ENCODE measurements at regions not wholly inside any gene's neighbourhood (a gene's known extent, or its start where the extent isn't known, plus 50 kb on each side); places are given as distances from the start of the nearest gene placed in this dataset.

DNA sequence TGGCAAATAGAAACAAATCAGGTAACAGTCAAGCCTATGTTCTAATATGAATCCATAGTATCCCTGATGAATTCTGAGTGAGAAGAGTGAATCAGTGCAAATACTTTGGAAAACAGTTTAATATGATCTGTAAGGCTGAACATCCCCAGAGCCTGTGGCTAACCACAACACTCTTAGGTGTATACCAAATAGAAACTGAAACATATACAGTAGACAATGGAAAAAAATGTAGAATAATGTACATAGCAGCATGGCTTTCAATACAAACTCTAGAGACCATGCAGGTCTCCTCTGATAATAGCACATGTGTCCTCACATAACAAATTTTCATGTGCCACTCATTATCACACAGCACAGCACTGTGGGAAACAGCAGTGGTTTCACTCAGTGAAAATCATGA lies 513.6 kb downstream of the CDY2B start:
- Histone ChIP-seq H3K27me3 (replicated peaks) (no peaks in the 10 kb centered on the region), H3K4me1 (replicated peaks) (no peaks in the 10 kb centered on the region), H3K9me3 (replicated peaks) (no peaks in the 10 kb centered on the region), H3K27ac (no peak overlapping the region), H3K36me3 (no peaks in the 10 kb centered on the region), H3K4me3 (no peak overlapping the region)
- no peak for DNase-seq (ENCODE audit: low read depth in 1 of 2, low spot score in 2 of 2)

- Histone ChIP-seq H3K27ac (no peak overlapping the region), H3K4me1 (replicated peaks) (no peaks in the 10 kb centered on the region), H3K4me3 (no peak overlapping the region)
Observed at GRCh38 chrY:17339028-17339427, 541.0 kb downstream of the CDY2B start.

DNA sequence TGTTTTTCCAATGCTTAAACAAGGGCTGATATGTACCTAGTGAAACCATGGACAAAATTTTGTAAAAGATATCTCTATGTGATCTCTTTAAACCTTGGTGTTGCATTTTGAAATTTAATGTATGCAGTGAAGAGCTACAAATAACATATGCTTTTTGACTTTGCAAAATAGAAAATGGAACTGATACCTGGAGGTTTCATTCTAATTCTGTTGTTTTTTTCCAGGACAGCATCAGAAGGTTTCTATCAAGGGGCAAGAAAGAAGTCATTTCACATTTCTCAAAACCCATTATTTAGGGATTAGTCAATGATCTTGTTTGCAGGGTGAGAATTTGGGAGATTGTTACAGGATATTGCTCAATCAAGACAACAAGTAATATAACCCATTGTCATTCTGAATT lies 549.3 kb downstream of the CDY2B start:
- DNase-seq (ENCODE audit: low read depth in 1 of 2, low spot score in 2 of 2) = no peak
- Histone ChIP-seq H3K4me1 (replicated peaks) (no peaks in the 10 kb centered on the region), H3K4me3 (no peak overlapping the region), H3K9me3 (replicated peaks) (no peaks in the 10 kb centered on the region), H3K27me3 (replicated peaks) (no peaks in the 10 kb centered on the region), H3K27ac (no peak overlapping the region), H3K36me3 (no peaks in the 10 kb centered on the region)

More at GRCh38 chrY:17339028-17339427, 541.0 kb downstream of the CDY2B start:
- Histone ChIP-seq H3K36me3 (no peaks in the 10 kb centered on the region), H3K9me3 (replicated peaks) (no peaks in the 10 kb centered on the region), H3K27me3 (replicated peaks) (no peaks in the 10 kb centered on the region)
- DNase-seq (ENCODE audit: low read depth in 1 of 2, low spot score in 2 of 2) = no peak

- peak overlapping the region; percentile 29 for H3K27ac ChIP-seq
- H3K27me3 ChIP-seq (replicated peaks) = no peaks in the 10 kb centered on the region
- H3K9me3 ChIP-seq (replicated peaks) = no peaks in the 10 kb centered on the region
- no peaks in the 10 kb centered on the region; the same call in none of the 2 replicates for H3K4me1 ChIP-seq (replicated peaks)
- no peaks in the 10 kb centered on the region for H3K36me3 ChIP-seq
- peak; percentile 18 to 43 for DNase-seq (ENCODE audit: low read depth in 1 of 2, low spot score in 2 of 2)
- H3K4me3 ChIP-seq = no peak overlapping the region
Observed at GRCh38 chrY:17319916-17320315, 560.1 kb downstream of the CDY2B start.

- Histone ChIP-seq H3K36me3 (no peaks in the 10 kb centered on the region), H3K4me3 (no peak overlapping the region), H3K27ac (peak overlapping the region; percentile 29), H3K9me3 (replicated peaks) (no peaks in the 10 kb centered on the region), H3K27me3 (replicated peaks) (no peaks in the 10 kb centered on the region), H3K4me1 (replicated peaks) (no peaks in the 10 kb centered on the region; the same call in none of the 2 replicates)
- DNase-seq (ENCODE audit: low read depth in 1 of 2, low spot score in 2 of 2) = peak in 1 of 2 experiments; percentile 12
Observed at GRCh38 chrY:17318631-17319030, 561.4 kb downstream of the CDY2B start.

DNA sequence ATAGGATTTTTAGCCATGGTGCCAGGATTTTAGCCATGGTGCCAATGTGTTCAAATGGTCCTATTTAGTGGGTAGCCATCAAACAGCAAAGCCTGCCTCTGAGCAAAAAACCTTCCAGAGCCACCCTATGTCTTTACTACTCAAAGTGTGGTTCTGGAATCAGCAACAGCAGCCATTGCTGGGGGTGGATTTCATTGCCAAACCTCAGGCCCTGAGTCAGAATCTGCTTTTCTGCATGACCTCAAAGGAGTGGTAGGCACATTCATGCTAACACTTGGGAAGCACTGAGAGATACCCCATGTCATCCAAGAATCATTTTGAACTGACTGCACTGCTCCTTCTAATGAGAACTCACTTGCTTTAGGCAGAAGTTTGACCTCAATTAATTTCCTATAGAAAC lies 603.0 kb downstream of the CDY2B start:
- no peaks in the 10 kb centered on the region for H3K4me1 ChIP-seq (replicated peaks)
- no peaks in the 10 kb centered on the region for H3K36me3 ChIP-seq
- H3K27ac ChIP-seq = no peak overlapping the region
- H3K9me3 ChIP-seq (replicated peaks) = no peaks in the 10 kb centered on the region
- no peaks in the 10 kb centered on the region for H3K27me3 ChIP-seq (replicated peaks)
- H3K4me3 ChIP-seq = no peak overlapping the region
- no peak for DNase-seq (ENCODE audit: low read depth in 1 of 2, low spot score in 2 of 2)

DNA sequence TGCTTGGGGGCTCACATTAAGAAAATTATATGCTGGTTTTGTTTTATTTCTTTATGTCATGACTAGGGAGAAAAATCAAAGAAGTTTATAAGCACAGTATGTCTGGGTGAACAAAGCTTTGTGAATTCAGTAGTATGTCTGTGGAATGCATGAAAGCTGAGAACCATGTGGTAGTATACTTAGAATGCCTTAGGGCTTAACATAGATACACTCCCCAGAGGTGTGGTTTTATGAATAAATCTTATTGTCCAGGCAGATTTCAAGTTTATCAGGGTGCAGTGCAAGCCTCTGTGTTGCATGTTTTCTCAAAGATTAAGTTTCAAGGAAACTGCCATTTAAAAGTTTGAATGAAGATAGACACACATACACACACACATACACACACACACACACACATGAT lies 620.5 kb downstream of the CDY2B start:
- no peaks in the 10 kb centered on the region for H3K36me3 ChIP-seq
- DNase-seq (ENCODE audit: low read depth in 1 of 2, low spot score in 2 of 2) = no peak
- H3K27ac ChIP-seq = no peak overlapping the region
- no peaks in the 10 kb centered on the region for H3K9me3 ChIP-seq (replicated peaks)
- H3K27me3 ChIP-seq (replicated peaks) = no peaks in the 10 kb centered on the region
- no peak overlapping the region for H3K4me3 ChIP-seq
- no peaks in the 10 kb centered on the region for H3K4me1 ChIP-seq (replicated peaks)

DNA sequence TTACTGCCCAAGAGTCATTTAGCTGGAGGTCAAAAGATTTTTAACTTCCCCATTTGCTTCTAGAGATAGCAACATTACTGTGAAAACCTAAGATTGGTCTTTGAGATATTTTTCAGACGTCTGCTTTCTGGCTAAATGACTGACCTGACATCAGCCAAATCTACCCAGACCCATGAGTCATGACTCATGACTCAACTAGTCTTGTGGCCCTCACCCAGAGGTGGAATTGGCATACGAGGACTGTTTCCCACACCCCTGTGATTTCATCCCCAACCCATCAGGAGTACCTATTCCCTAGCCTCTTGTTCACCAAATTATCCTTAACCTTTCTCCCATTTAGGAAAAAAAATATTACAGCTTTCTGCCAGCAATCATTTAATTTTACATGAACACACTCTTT lies 641.6 kb downstream of the CDY2B start:
- Histone ChIP-seq H3K9me3 (replicated peaks) (no peaks in the 10 kb centered on the region), H3K27ac (no peak overlapping the region), H3K4me1 (replicated peaks) (no peaks in the 10 kb centered on the region), H3K4me3 (no peak overlapping the region), H3K27me3 (replicated peaks) (no peaks in the 10 kb centered on the region), H3K36me3 (no peaks in the 10 kb centered on the region)
- DNase-seq (ENCODE audit: low read depth in 1 of 2, low spot score in 2 of 2) = no peak

- H3K36me3 ChIP-seq = no peaks in the 10 kb centered on the region
- DNase-seq (ENCODE audit: low read depth in 1 of 2, low spot score in 2 of 2) = no peak
Observed at GRCh38 chrY:17235769-17236168, 644.3 kb downstream of the CDY2B start.

GRCh38 chrY:17233435-17234109 lies 646.4 kb downstream of the CDY2B start:
- H3K36me3 ChIP-seq = no peaks in the 10 kb centered on the region
- H3K4me1 ChIP-seq (replicated peaks) = no peaks in the 10 kb centered on the region
- no peaks in the 10 kb centered on the region for H3K9me3 ChIP-seq (replicated peaks)
- DNase-seq (ENCODE audit: low read depth in 1 of 2, low spot score in 2 of 2) = no peak
- no peaks in the 10 kb centered on the region for H3K27me3 ChIP-seq (replicated peaks)
- H3K27ac ChIP-seq = no peak overlapping the region
- no peak overlapping the region for H3K4me3 ChIP-seq

More at GRCh38 chrY:17235769-17236168, 644.3 kb downstream of the CDY2B start:
- Histone ChIP-seq H3K27ac (no peak overlapping the region), H3K4me1 (replicated peaks) (no peaks in the 10 kb centered on the region), H3K9me3 (replicated peaks) (no peaks in the 10 kb centered on the region), H3K4me3 (no peak overlapping the region), H3K27me3 (replicated peaks) (no peaks in the 10 kb centered on the region)

DNA sequence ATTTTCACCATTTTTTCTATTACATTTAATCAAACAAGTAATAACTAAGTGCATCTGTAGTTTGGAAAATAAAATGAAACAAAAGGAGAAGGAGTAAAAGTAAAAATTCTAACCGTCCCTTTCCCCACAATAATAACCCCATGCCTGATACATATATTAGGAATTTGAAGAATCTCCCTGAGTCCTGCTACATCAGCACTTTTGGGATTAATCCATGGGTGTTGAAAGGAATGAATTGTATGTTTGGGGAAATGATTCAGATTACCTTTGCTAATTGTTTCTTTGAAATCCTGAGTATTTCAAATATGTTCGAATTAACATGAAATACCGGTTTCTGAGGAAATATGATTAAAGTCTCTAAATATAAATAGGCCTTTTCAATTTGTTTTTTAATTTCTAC lies 648.0 kb downstream of the CDY2B start:
- no peaks in the 10 kb centered on the region for H3K36me3 ChIP-seq
- no peak overlapping the region for H3K4me3 ChIP-seq
- peak in 1 of 2 experiments; percentile 19 for DNase-seq (ENCODE audit: low read depth in 1 of 2, low spot score in 2 of 2)
- no peak overlapping the region for H3K27ac ChIP-seq
- H3K27me3 ChIP-seq (replicated peaks) = no peaks in the 10 kb centered on the region
- no peaks in the 10 kb centered on the region for H3K9me3 ChIP-seq (replicated peaks)
- H3K4me1 ChIP-seq (replicated peaks) = no peaks in the 10 kb centered on the region

DNA sequence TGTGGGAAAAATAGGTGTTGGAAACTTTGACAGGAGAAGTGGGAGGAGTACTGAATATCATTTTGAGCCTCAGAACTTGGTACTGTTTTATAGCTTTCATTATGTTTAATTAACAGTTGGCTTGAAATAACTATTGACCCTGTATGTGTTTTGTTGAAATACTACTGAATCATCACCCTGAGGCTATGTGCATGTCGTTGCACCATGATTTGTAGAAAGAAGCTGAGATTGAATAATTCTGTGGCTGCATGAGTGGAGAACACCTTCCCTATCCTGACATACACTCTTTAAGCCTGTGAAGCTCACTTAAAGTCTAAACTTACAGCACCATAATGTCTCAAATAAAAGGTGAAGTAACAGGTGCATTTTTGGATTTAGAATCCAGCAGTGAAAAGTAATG lies 656.5 kb downstream of the CDY2B start:
- Histone ChIP-seq H3K27me3 (replicated peaks) (no peaks in the 10 kb centered on the region), H3K27ac (no peak overlapping the region), H3K9me3 (replicated peaks) (no peaks in the 10 kb centered on the region), H3K36me3 (no peaks in the 10 kb centered on the region), H3K4me1 (replicated peaks) (no peaks in the 10 kb centered on the region), H3K4me3 (no peak overlapping the region)
- DNase-seq (ENCODE audit: low read depth in 1 of 2, low spot score in 2 of 2) = no peak

- no peak for DNase-seq (ENCODE audit: low read depth in 1 of 2, low spot score in 2 of 2)
- H3K36me3 ChIP-seq = no peaks in the 10 kb centered on the region
- H3K27me3 ChIP-seq (replicated peaks) = no peaks in the 10 kb centered on the region
Observed at GRCh38 chrY:17202395-17202794, 677.6 kb downstream of the CDY2B start.

DNA sequence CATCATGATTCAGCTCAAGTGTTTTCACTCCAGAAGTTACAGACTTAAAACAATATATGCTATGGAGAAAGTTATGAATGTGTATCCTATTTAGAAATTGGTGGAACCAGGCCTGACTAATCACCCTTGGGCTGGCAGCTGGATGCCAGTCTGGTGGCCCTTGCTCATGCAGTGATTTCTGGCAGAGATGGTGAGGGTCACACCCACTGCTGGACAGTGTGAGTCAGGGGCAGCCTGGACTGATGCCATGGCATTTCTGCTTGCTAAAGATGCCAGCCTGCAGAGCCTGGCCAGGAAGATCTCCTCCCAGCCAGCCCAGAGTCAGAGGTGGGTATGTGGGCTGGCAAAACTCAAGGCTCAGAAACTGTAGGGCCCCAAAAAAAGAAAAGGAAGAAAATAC lies 695.7 kb downstream of the CDY2B start:
- no peaks in the 10 kb centered on the region for H3K27me3 ChIP-seq (replicated peaks)
- no peaks in the 10 kb centered on the region for H3K4me1 ChIP-seq (replicated peaks)
- no peaks in the 10 kb centered on the region for H3K36me3 ChIP-seq
- DNase-seq (ENCODE audit: low read depth in 1 of 2, low spot score in 2 of 2) = no peak
- no peaks in the 10 kb centered on the region for H3K9me3 ChIP-seq (replicated peaks)
- H3K27ac ChIP-seq = no peak overlapping the region
- H3K4me3 ChIP-seq = no peak overlapping the region

More at GRCh38 chrY:17202395-17202794, 677.6 kb downstream of the CDY2B start:
- H3K4me3 ChIP-seq = no peak overlapping the region
- H3K4me1 ChIP-seq (replicated peaks) = no peaks in the 10 kb centered on the region
- H3K9me3 ChIP-seq (replicated peaks) = no peaks in the 10 kb centered on the region
- no peak overlapping the region for H3K27ac ChIP-seq

DNA sequence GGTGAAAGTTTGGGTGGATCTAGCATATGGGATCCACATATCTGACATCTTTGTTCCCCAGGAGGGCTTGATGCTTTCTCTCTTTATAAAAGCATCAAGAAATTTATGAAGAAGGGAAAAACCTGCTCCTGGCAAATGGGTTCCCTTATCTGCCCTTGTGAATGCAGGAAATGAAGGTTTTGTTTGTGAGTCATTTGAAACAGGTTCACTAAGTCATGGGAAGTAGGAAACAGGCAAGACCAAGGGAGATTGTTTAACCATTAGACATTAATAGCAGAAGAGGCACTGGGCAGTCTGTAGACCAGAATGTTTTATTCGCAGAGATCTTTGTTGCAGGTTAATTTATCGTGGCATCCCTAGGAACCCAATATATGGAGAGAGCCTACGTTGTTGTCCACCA lies 713.1 kb downstream of the CDY2B start:
- Histone ChIP-seq H3K4me3 (no peak overlapping the region), H3K27ac (no peak overlapping the region), H3K4me1 (replicated peaks) (no peaks in the 10 kb centered on the region), H3K9me3 (replicated peaks) (no peaks in the 10 kb centered on the region), H3K36me3 (no peaks in the 10 kb centered on the region), H3K27me3 (replicated peaks) (no peaks in the 10 kb centered on the region)
- no peak for DNase-seq (ENCODE audit: low read depth in 1 of 2, low spot score in 2 of 2)

Measured in SJSA1 (cell line).